Ovary (tissue), 7 donors: ENCODE measurements at regions not wholly inside any gene's neighbourhood (a gene's known extent, or its start where the extent isn't known, plus 50 kb on each side); places are given as distances from the start of the nearest gene placed in this dataset.
"Not testable (repeated sequence)": the region's sequence is repeated elsewhere in the genome, so short reads cannot be mapped to it uniquely, and the experiment has no call there.

Experiments used
- DNase-seq, 5 donors: peaks; one replicate each; pipeline ENCODE4 v3.0.0-alpha.2; 2019 to 2020
- H3K27ac ChIP-seq, 2 donors: fragments of 200-600 bp; one replicate each; pipeline versions ENCODE4 v1.5.1 to v1.8.0; 2019 to 2022
- H3K27me3 ChIP-seq: fragments of 200-600 bp; one replicate; pipeline ENCODE4 v1.8.0; 2022
- H3K36me3 ChIP-seq: fragments of 200-600 bp; sonication (generic); one replicate; pipeline ENCODE4 v1.5.1; 2019
- H3K4me1 ChIP-seq: one replicate; pipeline ENCODE4 v1.8.1; 2013; ENCODE audit warnings: mild to moderate bottlenecking, moderate library complexity; ENCODE audit not compliant: insufficient read depth
- H3K4me3 ChIP-seq: fragments of 200-600 bp; sonication (generic); one replicate; pipeline ENCODE4 v1.5.1; 2017
- H3K9me3 ChIP-seq, 2 donors: fragments of 200-600 bp in 1 of 2; sonication (generic) in 1 of 2; one replicate each; pipeline versions ENCODE4 v1.5.1 to v1.8.1; 2013 to 2019; ENCODE audit warnings: mild to moderate bottlenecking in 1 of 2, moderate library complexity in 1 of 2
- CTCF ChIP-seq, 3 donors: fragments of 450-650 bp in 2 of 3; fragments of 200-600 bp in 1 of 3; IDR thresholded peaks; one replicate each; pipeline versions ENCODE4 v1.5.1 to v1.8.0; 2016 to 2022; ENCODE audit warnings: antibody characterized with exemption in 3 of 3, mild to moderate bottlenecking in 1 of 3
- EP300 ChIP-seq: sonication (generic); formaldehyde crosslinking; IDR thresholded peaks from one replicate; pipeline ENCODE4 v1.6.1; 2017; ENCODE audit warnings: antibody characterized with exemption
- POLR2A ChIP-seq: fragments of 450-650 bp; IDR thresholded peaks from one replicate; pipeline ENCODE4 v1.6.1; 2017; ENCODE audit warnings: antibody characterized with exemption, mild to moderate bottlenecking, moderate library complexity
- WGBS, 3 donors: extraction: QIAGEN DNeasy Blood & Tissue Kit in 1 of 3; methylation state at CpG; one replicate each; pipeline versions ENCODE4 v1.1.5 to v1.1.7; 2013 to 2017; 5-methylcytosine and 5-hydroxymethylcytosine counted together
- intact Hi-C, 4 donors: fragments of 100-400 bp; cut with DNase I; formaldehyde crosslinking; loops; one replicate each; pipeline versions ENCODE4 v1.11.0 to v1.15.1; 2022 to 2023
- donor health status: DM: no; HTN: no; CAD: no; lungs with moderate emphysema.
- donor health status: DM: no; HTN: no; CAD: no.
- donor health status: Bipolar disorder and iron deficiency.
- donor health status: DM: no; HTN: no; CAD: no.
- donor health status: DM: yes; HTN: yes; CAD: no.

DNA sequence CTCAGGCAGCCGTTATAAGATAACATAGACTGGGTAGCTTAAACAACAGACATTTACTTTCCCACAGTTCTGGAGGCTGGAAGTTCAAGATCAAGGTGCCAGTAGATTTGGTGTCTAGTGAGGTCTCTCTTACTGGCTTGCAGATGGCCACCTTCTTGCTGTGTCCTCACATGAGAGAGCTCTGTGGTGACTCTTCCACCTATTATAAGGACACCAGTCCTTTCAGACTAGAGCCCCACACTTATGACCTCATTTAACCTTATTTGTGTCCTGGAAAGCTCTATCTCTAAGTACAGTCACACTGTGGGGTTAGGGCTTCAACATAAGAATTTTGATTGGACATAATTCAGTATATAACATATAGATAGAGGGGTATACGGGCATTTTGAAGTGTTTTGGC, 245.0 kb downstream of the UTRN start:
- H3K4me3 ChIP-seq = no peak overlapping the region
- H3K27me3 ChIP-seq = no peaks in the 10 kb centered on the region
- TF ChIP-seq EP300 (no peak), POLR2A (no peak), CTCF (IDR thresholded peaks at IDR 0.05) (no peak)
- H3K4me1 ChIP-seq = no peaks in the 10 kb centered on the region
- DNase-seq = no peak
- no peaks in the 10 kb centered on the region for H3K36me3 ChIP-seq
- no peaks in the 10 kb centered on the region for H3K9me3 ChIP-seq
- intact Hi-C loops = no loop called here
- WGBS, 3 donors = 86 to 91% (median 87%) methylated on average over 2 of the region's 2 CpGs
- no peak overlapping the region for H3K27ac ChIP-seq

- H3K9me3 ChIP-seq, H3K4me3 ChIP-seq, DNase-seq, intact Hi-C loops, H3K36me3 ChIP-seq, H3K27me3 ChIP-seq, H3K4me1 ChIP-seq, H3K27ac ChIP-seq: not testable (repeated sequence)
- 84 to 92% (median 91%) methylated on average over 3 of the region's 3 CpGs for WGBS, 3 donors
Observed at GRCh38 chr6:144532238-144532637, 247.1 kb downstream of the UTRN start.

DNA sequence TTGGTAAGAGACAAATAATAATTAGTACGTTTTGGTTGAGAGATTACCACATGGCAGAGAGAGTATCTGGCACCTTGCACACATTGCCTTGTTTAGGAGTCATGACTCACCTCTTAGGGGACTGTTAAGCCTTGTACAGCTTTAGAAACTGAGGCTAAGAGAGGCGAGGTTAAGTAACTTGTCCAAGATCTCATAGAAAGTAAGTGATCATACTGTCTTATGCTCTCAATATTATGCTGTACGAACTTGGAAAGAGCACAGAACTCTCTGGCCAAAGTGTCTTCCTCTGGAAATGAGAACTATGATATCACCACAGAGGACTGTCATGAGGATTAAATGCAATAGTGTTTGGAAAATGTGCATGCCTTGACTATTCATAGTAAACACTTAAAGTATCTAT, 249.0 kb downstream of the UTRN start:
- no peaks in the 10 kb centered on the region for H3K36me3 ChIP-seq
- whole genome bisulfite sequencing, 3 donors = 62 to 72% (median 71%) methylated on average over 3 of the region's 3 CpGs
- no peak for DNase-seq
- H3K27me3 ChIP-seq = no peaks in the 10 kb centered on the region
- no peaks in the 10 kb centered on the region for H3K4me1 ChIP-seq
- no peak for TF ChIP-seq EP300
- no peak for TF ChIP-seq POLR2A
- TF ChIP-seq CTCF (IDR thresholded peaks at IDR 0.05) = no peak
- H3K27ac ChIP-seq = no peak overlapping the region
- no peak overlapping the region for H3K4me3 ChIP-seq
- H3K9me3 ChIP-seq = no peaks in the 10 kb centered on the region
- intact Hi-C loops = no loop called here

GRCh38 chr6:144535630-144536029, 250.5 kb downstream of the UTRN start:
- Histone ChIP-seq H3K9me3 (no peaks in the 10 kb centered on the region), H3K4me3 (no peak overlapping the region), H3K36me3 (no peaks in the 10 kb centered on the region), H3K27ac (no peak overlapping the region), H3K27me3 (no peaks in the 10 kb centered on the region), H3K4me1 (no peaks in the 10 kb centered on the region)
- intact Hi-C loops = no loop called here
- DNase-seq = no peak
- WGBS, 3 donors = 84 to 97% (median 87%) methylated on average over 2 of the region's 2 CpGs
- TF ChIP-seq CTCF (IDR thresholded peaks at IDR 0.05) (no peak), POLR2A (no peak), EP300 (no peak)

DNA sequence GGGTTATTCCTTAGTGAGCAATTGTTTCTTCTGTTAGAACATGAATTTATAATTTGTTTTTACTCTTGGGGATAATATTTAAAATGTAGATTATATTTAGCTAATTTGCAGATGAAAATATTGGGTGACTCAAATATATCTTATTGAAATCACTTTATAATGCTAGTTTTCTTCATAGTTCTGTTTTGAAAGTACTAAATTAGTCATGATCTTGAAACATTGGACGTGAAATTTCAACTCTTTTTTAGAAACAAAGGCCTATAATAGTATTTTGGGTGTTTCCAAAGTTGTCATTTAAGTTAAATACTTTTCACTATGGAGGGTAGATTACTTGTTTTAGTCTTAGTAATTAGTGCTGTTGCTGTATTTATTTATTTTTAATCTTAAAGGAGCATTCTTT, 250.9 kb downstream of the UTRN start:
- Histone ChIP-seq H3K9me3 (no peaks in the 10 kb centered on the region), H3K36me3 (no peaks in the 10 kb centered on the region), H3K27ac (no peak overlapping the region), H3K4me1 (no peaks in the 10 kb centered on the region), H3K4me3 (no peak overlapping the region), H3K27me3 (no peaks in the 10 kb centered on the region)
- intact Hi-C loops = no loop called here
- WGBS, 3 donors = 72 to 79% (median 73%) methylated on average over 1 of the region's 1 CpG
- no peak for DNase-seq
- TF ChIP-seq EP300 = no peak
- no peak for TF ChIP-seq POLR2A
- no peak for TF ChIP-seq CTCF (IDR thresholded peaks at IDR 0.05)
